GM12878 (cell line): ENCODE measurements at regions not wholly inside any gene's neighbourhood (a gene's known extent, or its start where the extent isn't known, plus 50 kb on each side); places are given as distances from the start of the nearest gene placed in this dataset.
"Not testable (repeated sequence)": the region's sequence is repeated elsewhere in the genome, so short reads cannot be mapped to it uniquely, and the experiment has no call there.

ENCODE experiments used
- ATAC-seq: fragments of 200-7000 bp; cut with Tn5 transposase; 3 replicates; pipeline ENCODE4 v1.9.1; 2020; ENCODE audit warnings: mild to moderate bottlenecking, moderate library complexity
- BruUV-seq: library from RNA; stranded (reverse); fragments of 400-500 nt; replicated peaks from 2 replicates; lab custom pipeline; 2021; lab: Mats Ljungman, UMichigan
- CTCF ChIA-PET: fragments of 300-600 bp; sonication (Branson Sonifier 250); formaldehyde crosslinking; extraction: SDS; loops from one replicate; lab custom pipeline; 2021; ENCODE audit warnings: inconsistent platforms; lab: Yijun Ruan, JAX
- POLR2A ChIA-PET: fragments of 350-600 bp; formaldehyde crosslinking; extraction: SDS; loops from one replicate; lab custom pipeline; 2021; ENCODE audit warnings: inconsistent platforms; lab: Charles Lee
- RAD21 ChIA-PET: fragments of 300-600 bp; sonication (Branson Sonifier 250); formaldehyde crosslinking; loops from one replicate; lab custom pipeline; 2023; ENCODE audit warnings: antibody characterized with exemption; ENCODE audit not compliant: unreplicated experiment; lab: Charles Lee
- SMC1A ChIA-PET: fragments of 300-600 bp; sonication (Branson Sonifier 250); formaldehyde crosslinking; loops from one replicate; lab custom pipeline; 2023; ENCODE audit not compliant: unreplicated experiment, uncharacterized antibody; lab: Charles Lee
- DNase-seq: peaks from one replicate; pipeline ENCODE4 v3.0.0-alpha.2; 2011; ENCODE audit warnings: low read depth, low spot score
- FAIRE-seq: peaks from 3 replicates; lab custom pipeline; 2011; peaks lifted over from hg19 to GRCh38; lab: Jason Lieb, UNC
- H2AFZ ChIP-seq: 2 replicates; pipeline ENCODE4 v1.6.0; 2011; ENCODE audit warnings: low read depth, low read length, control low read depth; ENCODE audit not compliant: control insufficient read depth
- H3K27ac ChIP-seq: 2 replicates; pipeline ENCODE4 v1.5.1; 2011; ENCODE audit warnings: control low read depth; ENCODE audit not compliant: control insufficient read depth, insufficient read depth
- H3K27me3 ChIP-seq, 2 experiments: replicated peaks in 1 of 2; 2 replicates each; pipeline versions ENCODE4 v1.6.0 to v1.6.1; 2011; ENCODE audit warnings: low read length in 1 of 2; ENCODE audit not compliant: control insufficient read depth in 2 of 2, insufficient read depth in 2 of 2
- H3K36me3 ChIP-seq, 2 experiments: 2 replicates each; pipeline ENCODE4 v1.5.1; 2011; ENCODE audit warnings: low read length in 1 of 2; ENCODE audit not compliant: control insufficient read depth in 2 of 2, insufficient read depth in 2 of 2
- H3K4me1 ChIP-seq: 2 replicates; pipeline ENCODE4 v1.6.1; 2011; ENCODE audit warnings: mild to moderate bottlenecking, low read length, moderate library complexity, mixed read lengths; ENCODE audit not compliant: control insufficient read depth, insufficient read depth
- H3K4me2 ChIP-seq: 2 replicates; pipeline ENCODE4 v1.6.0; 2011; ENCODE audit warnings: control low read depth; ENCODE audit not compliant: control insufficient read depth, insufficient read depth
- H3K4me3 ChIP-seq: fragments of 200-600 bp; sonication (generic); 2 replicates; pipeline ENCODE4 v1.5.1; 2016
- H3K79me2 ChIP-seq: 2 replicates; pipeline ENCODE4 v1.6.0; 2011; ENCODE audit warnings: low read length; ENCODE audit not compliant: control insufficient read depth, insufficient read depth
- H3K9ac ChIP-seq: 2 replicates; pipeline ENCODE4 v1.8.0; 2011; ENCODE audit warnings: low read length, control low read depth, mixed read lengths; ENCODE audit not compliant: control insufficient read depth, insufficient read depth
- H3K9me3 ChIP-seq: replicated peaks from 3 replicates; pipeline ENCODE4 v1.5.1; 2011; ENCODE audit warnings: mild to moderate bottlenecking, low read length; ENCODE audit not compliant: control insufficient read depth, insufficient read depth
- H4K20me1 ChIP-seq: 2 replicates; pipeline ENCODE4 v1.6.0; 2011; ENCODE audit not compliant: control insufficient read depth, insufficient read depth
- NFYB ChIP-seq: IDR thresholded peaks from 2 replicates; pipeline ENCODE4 v1.6.1; 2011; ENCODE audit warnings: low read depth, mild to moderate bottlenecking, low read length, improper control_type of control experiment, moderate library complexity; ENCODE audit not compliant: insufficient read depth
- NR2C1 ChIP-seq: fragments of 450-650 bp; IDR thresholded peaks from 2 replicates; pipeline ENCODE4 v1.6.1; 2017; ENCODE audit warnings: antibody characterized with exemption, mild to moderate bottlenecking, moderate library complexity
- TARDBP ChIP-seq: IDR thresholded peaks from 2 replicates; pipeline ENCODE4 v1.6.1; 2016; ENCODE audit warnings: borderline replicate concordance
- ZNF217 ChIP-seq: fragments of 450-650 bp; IDR thresholded peaks from 2 replicates; pipeline ENCODE4 v1.6.1; 2017; ENCODE audit warnings: antibody characterized with exemption, mild to moderate bottlenecking
- WGBS: methylation state at CpG from one replicate; pipeline ENCODE4 v1.1.6; 2016; ENCODE audit warnings: low lambda C conversion rate; ENCODE audit not compliant: insufficient replicate concordance, insufficient coverage; ENCODE audit errors: missing lambda C conversion rate; 5-methylcytosine and 5-hydroxymethylcytosine counted together
- in situ Hi-C: fragments of 300-500 bp; cut with MboI; formaldehyde crosslinking; loops from 9 replicates; pipeline ENCODE4 v1.14.3; 2018; ENCODE audit warnings: mixed read lengths
- intact Hi-C: fragments of 100-400 bp; cut with micrococcal nuclease; formaldehyde crosslinking; loops from one replicate; pipeline ENCODE4 v1.14.2; 2022; ENCODE audit not compliant: unreplicated experiment
- TF ChIP-seq, protein P1 (sequence below): fragments of 450-650 bp; IDR thresholded peaks from 2 replicates; pipeline ENCODE4 v1.6.1; 2017; ENCODE audit warnings: mild to moderate bottlenecking, low read depth, inconsistent platforms; ENCODE audit not compliant: poor library complexity, severe bottlenecking

- TF ChIP-seq, protein P1, sequence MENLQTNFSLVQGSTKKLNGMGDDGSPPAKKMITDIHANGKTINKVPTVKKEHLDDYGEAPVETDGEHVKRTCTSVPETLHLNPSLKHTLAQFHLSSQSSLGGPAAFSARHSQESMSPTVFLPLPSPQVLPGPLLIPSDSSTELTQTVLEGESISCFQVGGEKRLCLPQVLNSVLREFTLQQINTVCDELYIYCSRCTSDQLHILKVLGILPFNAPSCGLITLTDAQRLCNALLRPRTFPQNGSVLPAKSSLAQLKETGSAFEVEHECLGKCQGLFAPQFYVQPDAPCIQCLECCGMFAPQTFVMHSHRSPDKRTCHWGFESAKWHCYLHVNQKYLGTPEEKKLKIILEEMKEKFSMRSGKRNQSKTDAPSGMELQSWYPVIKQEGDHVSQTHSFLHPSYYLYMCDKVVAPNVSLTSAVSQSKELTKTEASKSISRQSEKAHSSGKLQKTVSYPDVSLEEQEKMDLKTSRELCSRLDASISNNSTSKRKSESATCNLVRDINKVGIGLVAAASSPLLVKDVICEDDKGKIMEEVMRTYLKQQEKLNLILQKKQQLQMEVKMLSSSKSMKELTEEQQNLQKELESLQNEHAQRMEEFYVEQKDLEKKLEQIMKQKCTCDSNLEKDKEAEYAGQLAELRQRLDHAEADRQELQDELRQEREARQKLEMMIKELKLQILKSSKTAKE, result no peak
- TF ChIP-seq NR2C1 (no peak), TARDBP (no peak), ZNF217 (no peak), NFYB (no peak)
Observed at GRCh38 chr5:171549274-171549673, 129.8 kb downstream of the FGF18 start (continued).

DNA sequence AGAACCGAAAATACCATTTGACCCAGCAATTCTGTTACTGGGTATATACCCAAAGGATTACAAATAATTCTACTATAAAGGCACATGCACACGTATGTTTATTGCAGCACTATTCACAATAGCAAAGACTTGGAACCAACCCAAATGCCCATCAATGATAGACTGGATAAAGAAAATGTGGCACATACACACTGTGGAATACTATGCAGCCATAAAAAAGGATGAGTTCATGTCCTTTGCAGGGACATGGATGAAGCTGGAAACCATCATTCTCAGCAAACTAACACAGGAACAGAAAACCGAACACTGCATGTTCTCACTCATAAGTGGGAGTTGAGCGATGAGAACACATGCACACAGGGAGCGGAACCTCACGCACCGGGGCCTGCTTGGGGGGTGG, 134.4 kb downstream of the FGF18 start:
- ATAC-seq, H3K9ac ChIP-seq, H3K4me3 ChIP-seq, in situ Hi-C loops, H3K4me1 ChIP-seq, FAIRE-seq, H3K27me3 ChIP-seq, RAD21 ChIA-PET, H3K79me2 ChIP-seq, intact Hi-C loops, H3K27ac ChIP-seq, H3K4me2 ChIP-seq, CTCF ChIA-PET, SMC1A ChIA-PET, H3K36me3 ChIP-seq, H3K9me3 ChIP-seq, H4K20me1 ChIP-seq, H2AFZ ChIP-seq, POLR2A ChIA-PET, DNase-seq, BruUV-seq: not testable (repeated sequence)
- WGBS, result 54% methylated on average over 7 of the region's 7 CpGs
